Sigmoid colon (tissue), 4 donors: ENCODE measurements at regions not wholly inside any gene's neighbourhood (a gene's known extent, or its start where the extent isn't known, plus 50 kb on each side); places are given as distances from the start of the nearest gene placed in this dataset.

Experiments
- EP300 ChIP-seq, 4 donors: sonication (generic); formaldehyde crosslinking; IDR thresholded peaks; one replicate each; pipeline ENCODE4 v1.6.1; 2017; ENCODE audit warnings: antibody characterized with exemption in 4 of 4
- POLR2A ChIP-seq, 2 donors: fragments of 450-650 bp; IDR thresholded peaks; one replicate each; pipeline ENCODE4 v1.6.1; 2016; ENCODE audit warnings: antibody characterized with exemption in 2 of 2, mild to moderate bottlenecking in 2 of 2, moderate library complexity in 2 of 2
- POLR2AphosphoS5 ChIP-seq, 4 donors: sonication (generic); formaldehyde crosslinking; IDR thresholded peaks; one replicate each; pipeline ENCODE4 v1.6.1; 2017; ENCODE audit warnings: antibody characterized with exemption in 4 of 4
- TF ChIP-seq, protein P1 (sequence below), 4 experiments: fragments of 450-650 bp in 3 of 4; fragments of 200-600 bp in 1 of 4; IDR thresholded peaks; one replicate each; pipeline ENCODE4 v1.5.1; 2016 to 2019; ENCODE audit warnings: antibody characterized with exemption in 4 of 4, mild to moderate bottlenecking in 3 of 4, moderate library complexity in 2 of 4

DNA sequence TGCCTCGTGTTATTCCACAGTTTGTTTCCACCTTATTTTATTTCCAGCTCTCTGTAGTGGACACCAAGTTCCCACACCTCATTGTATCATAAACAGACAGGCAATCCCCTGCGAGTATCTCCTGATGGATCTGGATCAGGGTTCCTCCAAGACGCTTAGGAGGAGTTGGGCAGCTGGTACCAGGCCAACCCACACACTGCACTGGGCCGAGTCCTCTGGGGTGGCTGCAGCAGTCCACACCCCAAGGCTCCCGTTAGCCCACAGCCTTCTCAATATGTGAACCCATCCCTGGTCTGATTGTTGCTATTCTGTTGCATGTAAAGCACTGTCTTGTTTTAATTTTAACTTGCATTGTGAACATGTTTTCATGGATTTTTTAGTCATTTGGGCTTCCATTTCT is 178.8 kb upstream of the RAB6C start:
- TF ChIP-seq EP300 (IDR thresholded peaks at IDR 0.05) (no peak), POLR2A (IDR thresholded peaks at IDR 0.05) (no peak), POLR2AphosphoS5 (IDR thresholded peaks at IDR 0.05) (no peak)
- TF ChIP-seq, protein P1, sequence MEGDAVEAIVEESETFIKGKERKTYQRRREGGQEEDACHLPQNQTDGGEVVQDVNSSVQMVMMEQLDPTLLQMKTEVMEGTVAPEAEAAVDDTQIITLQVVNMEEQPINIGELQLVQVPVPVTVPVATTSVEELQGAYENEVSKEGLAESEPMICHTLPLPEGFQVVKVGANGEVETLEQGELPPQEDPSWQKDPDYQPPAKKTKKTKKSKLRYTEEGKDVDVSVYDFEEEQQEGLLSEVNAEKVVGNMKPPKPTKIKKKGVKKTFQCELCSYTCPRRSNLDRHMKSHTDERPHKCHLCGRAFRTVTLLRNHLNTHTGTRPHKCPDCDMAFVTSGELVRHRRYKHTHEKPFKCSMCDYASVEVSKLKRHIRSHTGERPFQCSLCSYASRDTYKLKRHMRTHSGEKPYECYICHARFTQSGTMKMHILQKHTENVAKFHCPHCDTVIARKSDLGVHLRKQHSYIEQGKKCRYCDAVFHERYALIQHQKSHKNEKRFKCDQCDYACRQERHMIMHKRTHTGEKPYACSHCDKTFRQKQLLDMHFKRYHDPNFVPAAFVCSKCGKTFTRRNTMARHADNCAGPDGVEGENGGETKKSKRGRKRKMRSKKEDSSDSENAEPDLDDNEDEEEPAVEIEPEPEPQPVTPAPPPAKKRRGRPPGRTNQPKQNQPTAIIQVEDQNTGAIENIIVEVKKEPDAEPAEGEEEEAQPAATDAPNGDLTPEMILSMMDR (IDR thresholded peaks at IDR 0.05): no peak
